ENCODE measurements at regions not wholly inside any gene's neighbourhood (a gene's known extent, or its start where the extent isn't known, plus 50 kb on each side); places are given as distances from the start of the nearest gene placed in this dataset.

DNA sequence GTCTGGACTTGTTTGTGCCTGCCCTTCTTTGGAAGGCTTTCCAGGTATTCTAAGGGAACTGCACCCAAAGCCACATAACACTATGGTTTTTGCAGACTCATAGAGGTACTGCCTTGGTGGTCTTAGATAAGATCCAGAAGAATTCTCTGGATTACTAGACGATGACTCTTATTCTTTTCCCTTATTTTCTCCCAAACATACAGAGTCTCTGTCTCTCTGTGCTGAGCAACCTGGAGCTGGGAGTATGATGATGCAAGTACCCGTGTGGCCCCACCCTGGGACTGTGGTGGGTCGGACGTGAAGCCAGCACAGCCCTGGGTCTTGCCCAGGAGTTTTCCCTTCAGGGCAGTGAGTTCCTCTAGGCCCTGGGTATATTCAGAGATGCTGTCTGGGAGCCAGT lies 1342.4 kb upstream of the TENM3 start:
- TF ChIP-seq CTCF (IDR thresholded peaks at IDR 0.05) (no peak), POLR2A (IDR thresholded peaks at IDR 0.05; ENCODE audit: low read depth) (no peak), POLR2AphosphoS5 (IDR thresholded peaks at IDR 0.05) (no peak), EP300 (IDR thresholded peaks at IDR 0.05) (no peak)

All from esophagus muscularis mucosa (tissue), 4 donors.